H1 (cell line): ENCODE measurements at regions not wholly inside any gene's neighbourhood (a gene's known extent, or its start where the extent isn't known, plus 50 kb on each side); places are given as distances from the start of the nearest gene placed in this dataset.

Experiments
- RAD21 ChIP-seq, 2 experiments: IDR thresholded peaks in 1 of 2; conservative IDR thresholded peaks in 1 of 2; 2 replicates each; pipeline ENCODE4 v1.6.1; 2011; ENCODE audit warnings: low read depth in 2 of 2, low read length in 2 of 2, improper control_type of control experiment in 1 of 2, inconsistent platforms in 1 of 2, mild to moderate bottlenecking in 1 of 2, moderate library complexity in 1 of 2
- SIN3A ChIP-seq, 2 experiments: IDR thresholded peaks in 1 of 2; conservative IDR thresholded peaks in 1 of 2; 2 replicates each; pipeline ENCODE4 v1.6.1; 2011 to 2012; ENCODE audit warnings: low read length in 2 of 2, improper control_type of control experiment in 1 of 2, low read depth in 1 of 2, mild to moderate bottlenecking in 1 of 2
- TCF12 ChIP-seq: IDR thresholded peaks from 2 replicates; pipeline ENCODE4 v1.6.1; 2011; ENCODE audit warnings: low read depth, mild to moderate bottlenecking, low read length
- TF ChIP-seq, protein P1 (sequence below): IDR thresholded peaks from 2 replicates; pipeline ENCODE4 v1.6.1; 2012; ENCODE audit warnings: inconsistent platforms
- TF ChIP-seq, protein P2 (sequence below): IDR thresholded peaks from 2 replicates; pipeline ENCODE4 v1.6.1; 2012; ENCODE audit warnings: low read length, inconsistent platforms

DNA sequence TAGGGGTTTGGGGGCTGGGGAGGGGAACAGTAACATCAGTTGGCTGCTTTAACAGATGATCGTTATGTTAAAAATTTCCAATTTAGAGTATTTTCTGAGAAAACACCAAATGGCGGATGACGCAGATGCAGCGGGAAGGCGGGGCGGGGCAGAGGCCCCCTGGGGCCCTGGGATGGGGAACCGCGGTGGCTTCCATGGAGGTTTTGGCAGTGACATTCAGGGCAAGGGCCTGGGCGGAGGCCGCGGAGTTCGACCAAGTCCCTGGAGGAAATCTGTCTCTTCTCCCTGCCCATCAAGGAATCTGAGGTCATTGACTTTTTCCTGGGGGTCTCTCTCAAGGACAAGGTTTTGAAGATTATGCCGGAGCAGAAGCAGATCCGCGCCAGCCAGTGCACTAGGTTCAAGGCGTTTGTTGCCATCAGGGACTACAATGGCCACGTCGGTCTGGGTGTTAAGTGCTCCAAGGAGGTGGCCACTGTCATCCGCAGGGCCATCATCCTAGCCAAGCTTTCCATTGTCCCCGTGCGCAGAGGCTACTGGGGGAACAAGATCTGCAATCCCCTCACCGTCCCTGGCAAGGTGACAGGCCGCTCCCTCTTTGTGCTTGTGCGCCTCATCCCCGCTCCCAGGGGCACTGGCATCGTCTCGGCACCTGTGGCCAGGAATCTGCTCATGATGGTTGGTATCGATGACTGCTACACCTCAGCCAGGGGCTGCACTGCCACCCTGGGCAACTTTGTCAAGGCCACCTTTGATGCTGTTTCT, 310.2 kb downstream of the PTPRC start (continued):
- TF ChIP-seq RAD21 (IDR thresholded peaks at IDR 0.05 in 1 of 2, conservative IDR thresholded peaks at IDR 0.05 in 1 of 2; ENCODE audit: low read depth in 2 of 2, low read length in 2 of 2), result no peak
- TF ChIP-seq TCF12, result no peak
- TF ChIP-seq, protein P1, sequence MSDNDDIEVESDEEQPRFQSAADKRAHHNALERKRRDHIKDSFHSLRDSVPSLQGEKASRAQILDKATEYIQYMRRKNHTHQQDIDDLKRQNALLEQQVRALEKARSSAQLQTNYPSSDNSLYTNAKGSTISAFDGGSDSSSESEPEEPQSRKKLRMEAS, result no peak
- no peak for TF ChIP-seq SIN3A (conservative IDR thresholded peaks at IDR 0.05 in 1 of 2, IDR thresholded peaks at IDR 0.05 in 1 of 2; ENCODE audit: low read depth in 1 of 2, low read length in 2 of 2)
- TF ChIP-seq, protein P2, sequence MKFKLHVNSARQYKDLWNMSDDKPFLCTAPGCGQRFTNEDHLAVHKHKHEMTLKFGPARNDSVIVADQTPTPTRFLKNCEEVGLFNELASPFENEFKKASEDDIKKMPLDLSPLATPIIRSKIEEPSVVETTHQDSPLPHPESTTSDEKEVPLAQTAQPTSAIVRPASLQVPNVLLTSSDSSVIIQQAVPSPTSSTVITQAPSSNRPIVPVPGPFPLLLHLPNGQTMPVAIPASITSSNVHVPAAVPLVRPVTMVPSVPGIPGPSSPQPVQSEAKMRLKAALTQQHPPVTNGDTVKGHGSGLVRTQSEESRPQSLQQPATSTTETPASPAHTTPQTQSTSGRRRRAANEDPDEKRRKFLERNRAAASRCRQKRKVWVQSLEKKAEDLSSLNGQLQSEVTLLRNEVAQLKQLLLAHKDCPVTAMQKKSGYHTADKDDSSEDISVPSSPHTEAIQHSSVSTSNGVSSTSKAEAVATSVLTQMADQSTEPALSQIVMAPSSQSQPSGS, result no peak
